ENCODE measurements at regions not wholly inside any gene's neighbourhood (a gene's known extent, or its start where the extent isn't known, plus 50 kb on each side); places are given as distances from the start of the nearest gene placed in this dataset.

DNA sequence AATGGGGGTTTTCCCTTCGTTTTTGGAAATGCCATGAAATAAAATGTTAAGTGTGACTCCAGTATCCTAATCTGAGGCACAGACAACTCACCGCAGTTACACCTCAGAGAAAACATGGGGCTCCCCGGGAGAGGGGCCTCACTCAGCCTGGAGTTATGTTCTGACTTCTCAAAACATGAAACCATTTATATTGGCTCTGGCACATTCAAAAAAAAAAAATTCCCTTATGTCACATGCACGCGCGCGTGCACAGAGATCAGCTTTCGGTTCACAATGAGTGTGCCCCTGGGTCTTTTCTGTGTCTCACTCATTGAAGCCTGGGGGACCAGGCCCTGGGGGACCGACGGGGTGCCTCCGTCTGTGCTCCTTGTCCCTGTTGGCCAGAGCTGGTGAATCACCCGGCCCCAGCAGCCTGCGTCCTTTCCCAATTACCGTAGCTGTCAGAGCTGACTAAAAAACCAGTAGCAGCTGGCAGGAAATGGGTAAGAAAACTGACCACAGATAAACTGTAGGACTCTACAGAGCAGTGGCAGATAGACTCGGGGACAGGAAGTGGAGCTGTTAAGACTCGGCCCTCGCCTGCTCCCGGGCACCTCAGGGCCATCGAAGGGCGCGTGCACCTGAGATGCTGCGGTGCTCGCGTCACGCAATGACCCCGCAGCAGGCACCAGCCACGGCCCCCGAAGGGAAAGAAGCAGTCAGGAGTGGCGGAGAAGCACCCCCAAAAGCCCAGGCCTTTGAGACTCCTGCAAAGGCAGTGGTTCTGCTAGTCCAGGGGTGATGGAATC lies 138.3 kb upstream of the ID2 start:
- Histone ChIP-seq H3K4me3 (ENCODE audit: low read length in 2 of 2) (no peak overlapping the region), H3K36me3 (ENCODE audit: control insufficient read depth in 2 of 2, insufficient read depth in 2 of 2, low read length in 1 of 2) (no peaks in the 10 kb centered on the region), H3K27ac (ENCODE audit: low read depth in 1 of 2, low read length in 1 of 2) (peak overlapping the region; percentile 38 to 55), H3K9me3 (ENCODE audit: control insufficient read depth in 2 of 2, insufficient read depth in 1 of 2, low read length in 1 of 2) (peaks cover 0 to 16% of the 10 kb centered on the region in 2 donors), H3K27me3 (ENCODE audit: control insufficient read depth in 2 of 2, insufficient read depth in 1 of 2, low read length in 1 of 2) (peaks cover 0 to 10% of the 10 kb centered on the region in 2 donors), H3K4me1 (ENCODE audit: control insufficient read depth in 2 of 2, insufficient read depth in 2 of 2, low read length in 2 of 2) (peaks cover 52 to 91% of the 10 kb centered on the region in 2 donors)
- WGBS: 23% methylated on average over 29 of the region's 29 CpGs
- DNase-seq (ENCODE audit: low read depth in 6 of 9, low spot score in 9 of 9): peak in 3 of 9 donors; percentile 41 to 75 (median 50)

DNA sequence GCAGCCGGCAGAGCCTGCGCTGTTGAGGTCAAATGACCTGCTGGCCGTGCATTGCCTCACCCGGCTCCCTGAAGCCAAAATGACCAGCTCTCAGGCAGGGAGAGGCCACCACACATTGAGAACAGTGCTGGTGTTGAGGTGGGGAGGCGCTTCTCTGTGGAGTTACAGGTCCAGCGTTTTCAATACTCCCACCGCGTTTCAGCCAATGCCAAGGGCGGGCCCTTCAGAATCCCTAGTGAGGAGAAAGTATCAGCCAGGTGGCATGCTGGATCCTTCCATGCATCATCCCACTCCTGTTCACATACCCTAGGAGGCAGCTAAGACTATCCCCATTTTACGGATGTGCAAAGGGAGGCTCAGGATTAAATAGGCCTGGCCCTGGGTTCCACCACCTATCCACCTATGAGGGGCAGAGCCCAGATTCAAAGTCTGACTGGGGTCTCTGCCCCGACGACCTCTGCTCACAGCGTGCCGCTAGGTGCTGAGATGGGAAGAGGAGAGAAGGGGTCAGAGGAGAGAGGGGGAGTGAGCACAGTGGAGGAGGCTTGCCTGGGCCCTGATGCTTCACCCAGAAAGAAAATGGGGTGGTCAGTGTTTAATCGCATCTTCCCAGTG lies 137.6 kb upstream of the ID2 start:
- Histone ChIP-seq H3K4me3 (ENCODE audit: low read length in 2 of 2) (no peak overlapping the region), H3K27me3 (ENCODE audit: control insufficient read depth in 2 of 2, insufficient read depth in 1 of 2, low read length in 1 of 2) (peaks cover 0 to 6% of the 10 kb centered on the region in 2 donors), H3K36me3 (ENCODE audit: control insufficient read depth in 2 of 2, insufficient read depth in 2 of 2, low read length in 1 of 2) (no peaks in the 10 kb centered on the region), H3K27ac (ENCODE audit: low read depth in 1 of 2, low read length in 1 of 2) (peak overlapping the region; percentile 38 to 55), H3K4me1 (ENCODE audit: control insufficient read depth in 2 of 2, insufficient read depth in 2 of 2, low read length in 2 of 2) (peaks cover 52 to 88% of the 10 kb centered on the region in 2 donors), H3K9me3 (ENCODE audit: control insufficient read depth in 2 of 2, insufficient read depth in 1 of 2, low read length in 1 of 2) (peaks cover 0 to 16% of the 10 kb centered on the region in 2 donors)
- 89% methylated on average over 15 of the region's 15 CpGs for WGBS
- no peak for DNase-seq (ENCODE audit: low read depth in 6 of 9, low spot score in 9 of 9)

DNA sequence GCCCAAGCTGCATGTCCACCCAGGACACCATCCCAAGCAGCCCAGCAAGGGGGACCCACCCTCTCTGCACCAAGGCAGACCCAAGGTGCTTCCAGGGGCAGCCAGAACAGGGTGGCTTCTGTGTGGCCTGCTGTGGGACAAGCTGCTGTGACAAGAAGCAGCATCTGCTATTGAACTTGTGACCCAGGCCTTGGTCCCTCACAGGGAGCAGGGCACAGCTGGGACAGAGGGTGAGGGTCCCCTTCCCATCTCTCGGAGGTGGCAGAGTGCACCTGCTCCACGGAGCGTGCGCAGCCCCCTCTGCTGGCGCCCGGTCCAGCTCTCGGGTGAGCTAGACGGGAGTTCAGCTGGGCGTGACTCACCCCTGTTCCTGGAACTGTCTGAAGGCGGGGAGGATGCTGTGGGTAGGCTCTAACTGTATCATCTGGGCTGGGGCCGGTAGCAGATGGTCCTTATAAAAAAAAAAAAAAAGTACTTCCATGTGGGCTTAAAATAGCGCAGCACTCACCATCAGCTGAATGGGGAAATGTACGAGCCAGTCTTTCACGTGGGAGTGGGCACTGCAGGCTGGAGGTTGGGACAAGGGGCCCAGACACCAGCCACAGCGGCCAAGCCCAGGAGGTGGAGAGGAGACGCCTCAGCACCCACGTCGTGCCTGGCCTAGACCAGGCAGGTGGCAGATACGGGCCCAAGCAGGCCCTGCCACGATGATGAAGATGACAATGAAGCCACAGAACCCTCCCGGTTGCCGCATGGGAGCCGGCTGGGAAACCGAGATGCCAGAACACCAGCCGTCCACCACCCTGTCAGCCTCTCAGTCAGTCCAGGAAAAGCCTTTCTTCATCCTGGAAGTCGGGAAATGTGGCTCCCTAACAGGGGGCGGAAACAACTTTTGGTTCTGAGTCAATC lies 136.8 kb upstream of the ID2 start:
- Histone ChIP-seq H3K27me3 (ENCODE audit: control insufficient read depth in 2 of 2, insufficient read depth in 1 of 2, low read length in 1 of 2) (peaks cover 0 to 4% of the 10 kb centered on the region in 2 donors), H3K9me3 (ENCODE audit: control insufficient read depth in 2 of 2, insufficient read depth in 1 of 2, low read length in 1 of 2) (peaks cover 0 to 15% of the 10 kb centered on the region in 2 donors), H3K4me1 (ENCODE audit: control insufficient read depth in 2 of 2, insufficient read depth in 2 of 2, low read length in 2 of 2) (peaks cover 52 to 81% of the 10 kb centered on the region in 2 donors), H3K4me3 (ENCODE audit: low read length in 2 of 2) (no peak overlapping the region), H3K36me3 (ENCODE audit: control insufficient read depth in 2 of 2, insufficient read depth in 2 of 2, low read length in 1 of 2) (no peaks in the 10 kb centered on the region), H3K27ac (ENCODE audit: low read depth in 1 of 2, low read length in 1 of 2) (peak overlapping the region; percentile 4 to 54)
- peak in 5 of 9 donors; percentile 48 to 86 (median 74) for DNase-seq (ENCODE audit: low read depth in 6 of 9, low spot score in 9 of 9)
- 11% methylated on average over 27 of the region's 27 CpGs for WGBS

DNA sequence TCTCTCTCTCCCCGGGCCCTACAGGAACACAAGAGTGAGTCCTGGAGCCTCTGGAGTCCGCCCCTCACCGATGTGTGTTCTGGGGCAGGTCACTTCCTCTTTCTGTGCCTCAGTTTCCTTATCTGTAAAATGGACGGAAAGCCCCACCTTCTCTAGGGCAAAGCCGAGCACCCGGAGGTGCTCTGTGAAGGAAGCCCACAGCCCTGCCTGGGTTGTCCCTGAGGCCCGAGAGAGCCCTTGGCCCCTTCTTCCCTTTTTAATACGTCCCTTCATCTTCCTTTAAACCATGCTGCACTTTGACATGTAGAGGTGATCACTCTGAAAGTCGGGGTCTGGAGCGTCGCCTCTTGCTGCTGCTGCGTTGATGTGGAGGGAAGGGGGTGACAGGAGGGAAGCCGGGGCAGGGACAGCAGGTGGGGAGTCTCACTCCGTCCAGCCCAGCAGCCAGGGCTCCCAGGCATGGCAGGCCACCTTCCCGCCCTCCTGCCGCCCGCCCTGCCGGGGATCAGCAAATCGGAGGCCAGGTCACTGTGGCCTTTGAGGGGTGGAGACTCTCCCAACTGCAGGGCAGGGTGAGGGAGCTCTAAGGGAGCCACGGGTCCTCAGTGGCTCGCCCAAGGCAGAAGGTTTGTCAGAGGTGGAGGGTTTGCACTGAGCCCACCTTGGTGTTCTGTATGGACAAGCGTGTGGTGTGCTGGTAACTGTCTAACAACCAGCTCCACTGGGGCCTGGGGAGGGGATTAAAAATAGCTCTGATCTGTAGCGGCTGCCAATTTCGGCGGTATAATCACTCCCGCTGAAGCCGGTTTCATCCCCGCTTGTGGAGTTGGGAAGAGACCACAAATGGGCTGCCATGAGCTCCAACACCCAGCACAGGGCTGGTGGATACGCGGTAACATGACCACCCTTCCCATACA lies 135.9 kb upstream of the ID2 start:
- H3K4me1 ChIP-seq (ENCODE audit: control insufficient read depth in 2 of 2, insufficient read depth in 2 of 2, low read length in 2 of 2): peaks cover 48 to 72% of the 10 kb centered on the region in 2 donors
- 94% methylated on average over 30 of the region's 30 CpGs for WGBS
- H3K27me3 ChIP-seq (ENCODE audit: control insufficient read depth in 2 of 2, insufficient read depth in 1 of 2, low read length in 1 of 2): peaks cover 0 to 2% of the 10 kb centered on the region in 2 donors
- no peak overlapping the region for H3K4me3 ChIP-seq (ENCODE audit: low read length in 2 of 2)
- no peak overlapping the region for H3K27ac ChIP-seq (ENCODE audit: low read depth in 1 of 2, low read length in 1 of 2)
- H3K9me3 ChIP-seq (ENCODE audit: control insufficient read depth in 2 of 2, insufficient read depth in 1 of 2, low read length in 1 of 2): peaks cover 0 to 12% of the 10 kb centered on the region in 2 donors
- H3K36me3 ChIP-seq (ENCODE audit: control insufficient read depth in 2 of 2, insufficient read depth in 2 of 2, low read length in 1 of 2): no peaks in the 10 kb centered on the region
- no peak for DNase-seq (ENCODE audit: low read depth in 6 of 9, low spot score in 9 of 9)

DNA sequence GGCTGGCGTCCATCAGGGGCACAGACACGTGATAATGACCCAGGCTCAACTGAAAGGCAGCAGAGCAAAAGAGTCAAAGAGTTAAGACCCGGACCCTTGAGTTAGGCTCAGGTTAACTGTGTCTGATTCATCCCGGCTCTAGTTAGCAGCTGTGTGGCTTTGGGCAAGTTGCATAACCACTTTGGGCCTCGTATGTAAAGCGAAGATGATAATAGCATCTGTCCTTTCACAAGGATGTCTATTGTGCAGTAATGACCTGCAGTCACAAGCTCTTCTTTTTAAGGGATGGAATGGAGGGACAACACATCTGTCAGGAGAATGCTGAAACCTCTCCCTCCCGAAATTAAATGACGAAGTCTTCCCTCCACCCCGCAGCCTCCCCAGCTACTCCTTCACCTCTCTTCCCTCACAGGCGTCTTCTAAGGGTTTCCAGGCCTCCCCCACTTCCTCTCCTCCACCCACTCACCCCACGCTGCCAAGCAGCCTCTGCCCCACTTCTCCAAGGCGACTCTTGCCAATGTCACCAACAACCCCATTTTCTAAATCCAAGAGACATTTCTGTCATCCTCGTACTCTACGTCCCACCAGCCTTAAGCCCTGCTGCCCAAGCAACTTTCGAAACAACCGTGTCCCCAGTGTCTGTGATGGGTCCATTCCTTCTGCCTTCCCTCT lies 135.1 kb upstream of the ID2 start:
- H3K4me1 ChIP-seq (ENCODE audit: control insufficient read depth in 2 of 2, insufficient read depth in 2 of 2, low read length in 2 of 2): peaks cover 43 to 68% of the 10 kb centered on the region in 2 donors
- peaks cover 0 to 2% of the 10 kb centered on the region in 2 donors for H3K27me3 ChIP-seq (ENCODE audit: control insufficient read depth in 2 of 2, insufficient read depth in 1 of 2, low read length in 1 of 2)
- WGBS: 64% methylated on average over 16 of the region's 16 CpGs
- no peak overlapping the region for H3K4me3 ChIP-seq (ENCODE audit: low read length in 2 of 2)
- H3K36me3 ChIP-seq (ENCODE audit: control insufficient read depth in 2 of 2, insufficient read depth in 2 of 2, low read length in 1 of 2): no peaks in the 10 kb centered on the region
- H3K9me3 ChIP-seq (ENCODE audit: control insufficient read depth in 2 of 2, insufficient read depth in 1 of 2, low read length in 1 of 2): peaks cover 0 to 8% of the 10 kb centered on the region in 2 donors
- peak in 1 of 9 donors; percentile 52 for DNase-seq (ENCODE audit: low read depth in 6 of 9, low spot score in 9 of 9)
- H3K27ac ChIP-seq (ENCODE audit: low read depth in 1 of 2, low read length in 1 of 2): no peak overlapping the region

DNA sequence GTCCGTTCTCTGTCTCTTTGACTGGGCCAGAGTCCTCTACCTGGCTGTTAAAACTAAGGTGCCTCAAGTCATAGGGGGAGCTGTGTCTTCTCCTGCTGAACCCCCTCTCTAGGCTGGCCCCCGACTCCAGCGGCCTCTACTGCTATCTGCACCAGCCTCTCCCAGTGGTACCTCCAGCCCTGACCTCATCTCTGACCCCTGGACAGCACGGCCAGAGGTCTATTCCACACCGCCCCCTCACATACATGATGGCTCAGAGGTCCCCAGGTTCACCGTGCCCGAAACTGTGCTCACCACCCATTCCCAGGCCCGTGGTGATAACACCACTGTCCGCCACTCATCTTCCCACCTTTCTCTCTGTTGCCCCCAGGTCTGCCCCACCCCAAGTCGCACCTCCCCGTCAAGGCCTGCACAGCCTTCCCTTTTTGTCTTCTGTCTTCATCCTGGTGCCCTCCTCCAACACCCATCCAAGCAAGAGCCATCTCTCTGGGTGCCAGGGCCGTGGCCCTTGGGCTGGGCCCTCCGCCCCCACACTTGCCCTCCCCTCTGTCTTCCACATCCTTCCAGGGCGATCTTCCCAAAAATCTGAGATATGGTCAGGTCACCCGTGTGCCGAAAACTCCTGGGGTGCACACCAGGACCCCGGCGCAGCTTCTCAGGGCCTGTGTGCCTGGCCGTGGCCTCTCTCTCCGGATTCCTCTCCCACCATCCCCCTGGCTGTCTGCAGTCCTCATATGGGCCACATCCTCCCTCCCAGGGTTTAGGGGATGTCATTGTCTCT lies 134.4 kb upstream of the ID2 start:
- H3K27me3 ChIP-seq (ENCODE audit: control insufficient read depth in 2 of 2, insufficient read depth in 1 of 2, low read length in 1 of 2): peaks cover 0 to 2% of the 10 kb centered on the region in 2 donors
- WGBS: 98% methylated on average over 20 of the region's 20 CpGs
- no peak for DNase-seq (ENCODE audit: low read depth in 6 of 9, low spot score in 9 of 9)

DNA sequence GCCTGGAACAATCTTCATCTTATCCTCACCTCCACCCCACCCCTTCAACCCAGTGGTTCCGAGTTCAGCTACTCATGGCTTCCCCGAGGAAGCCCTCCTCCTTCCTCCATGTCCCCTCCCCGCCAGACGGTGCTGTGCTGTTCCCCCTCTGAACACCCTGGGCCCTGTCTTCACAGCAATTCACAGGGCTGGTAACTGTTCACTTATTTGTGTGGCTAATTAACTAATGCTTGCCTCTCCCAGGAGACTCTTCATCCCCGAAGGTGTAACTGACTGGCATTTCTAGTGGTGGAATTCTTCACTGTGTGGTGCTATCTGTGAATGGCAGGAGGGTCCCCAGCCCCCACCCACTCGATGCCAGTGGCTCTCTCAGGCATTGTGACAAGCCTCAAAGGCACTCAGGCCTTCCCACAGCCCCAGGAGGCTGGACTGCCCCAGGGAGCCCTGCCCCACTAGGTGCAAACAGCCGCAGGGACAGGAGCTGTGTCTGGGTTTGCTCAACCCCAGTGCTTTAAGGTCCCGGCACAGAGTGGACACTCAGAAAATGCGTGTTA lies 133.7 kb upstream of the ID2 start:
- no peak for DNase-seq (ENCODE audit: low read depth in 6 of 9, low spot score in 9 of 9)
- Histone ChIP-seq H3K4me1 (ENCODE audit: control insufficient read depth in 2 of 2, insufficient read depth in 2 of 2, low read length in 2 of 2) (peaks cover 35 to 63% of the 10 kb centered on the region in 2 donors), H3K27ac (ENCODE audit: low read depth in 1 of 2, low read length in 1 of 2) (no peak overlapping the region), H3K27me3 (ENCODE audit: control insufficient read depth in 2 of 2, insufficient read depth in 1 of 2, low read length in 1 of 2) (peaks cover 0 to 2% of the 10 kb centered on the region in 2 donors), H3K9me3 (ENCODE audit: control insufficient read depth in 2 of 2, insufficient read depth in 1 of 2, low read length in 1 of 2) (peaks cover 0 to 11% of the 10 kb centered on the region in 2 donors), H3K4me3 (ENCODE audit: low read length in 2 of 2) (no peak overlapping the region), H3K36me3 (ENCODE audit: control insufficient read depth in 2 of 2, insufficient read depth in 2 of 2, low read length in 1 of 2) (no peaks in the 10 kb centered on the region)
- WGBS: 97% methylated on average over 9 of the region's 9 CpGs

More for the DNA sequence above, 134.4 kb upstream of the ID2 start:
- Histone ChIP-seq H3K4me1 (ENCODE audit: control insufficient read depth in 2 of 2, insufficient read depth in 2 of 2, low read length in 2 of 2) (peaks cover 38 to 68% of the 10 kb centered on the region in 2 donors), H3K4me3 (ENCODE audit: low read length in 2 of 2) (no peak overlapping the region), H3K9me3 (ENCODE audit: control insufficient read depth in 2 of 2, insufficient read depth in 1 of 2, low read length in 1 of 2) (peaks cover 0 to 11% of the 10 kb centered on the region in 2 donors), H3K27ac (ENCODE audit: low read depth in 1 of 2, low read length in 1 of 2) (no peak overlapping the region), H3K36me3 (ENCODE audit: control insufficient read depth in 2 of 2, insufficient read depth in 2 of 2, low read length in 1 of 2) (no peaks in the 10 kb centered on the region)
